Activated CD4-positive, CD25-positive, alpha-beta regulatory T cell treated with anti-CD3 and anti-CD28 coated beads, Interleukin-2, amount 50 U/mL, for 24 hours (primary cell): ENCODE measurements at regions not wholly inside any gene's neighbourhood (a gene's known extent, or its start where the extent isn't known, plus 50 kb on each side); places are given as distances from the start of the nearest gene placed in this dataset.
"Not testable (repeated sequence)": the region's sequence is repeated elsewhere in the genome, so short reads cannot be mapped to it uniquely, and the experiment has no call there.

Experiments used
- ATAC-seq, 2 donors: fragments of 150-1000 bp; cut with Tn5 transposase; one replicate each; pipeline ENCODE4 v1.10.0; 2021; ENCODE audit warnings: mild to moderate bottlenecking in 1 of 2, moderate library complexity in 1 of 2

- no peak for ATAC-seq
Observed at GRCh38 chr5:112574536-112574935, 155.5 kb upstream of the EPB41L4A start.

DNA sequence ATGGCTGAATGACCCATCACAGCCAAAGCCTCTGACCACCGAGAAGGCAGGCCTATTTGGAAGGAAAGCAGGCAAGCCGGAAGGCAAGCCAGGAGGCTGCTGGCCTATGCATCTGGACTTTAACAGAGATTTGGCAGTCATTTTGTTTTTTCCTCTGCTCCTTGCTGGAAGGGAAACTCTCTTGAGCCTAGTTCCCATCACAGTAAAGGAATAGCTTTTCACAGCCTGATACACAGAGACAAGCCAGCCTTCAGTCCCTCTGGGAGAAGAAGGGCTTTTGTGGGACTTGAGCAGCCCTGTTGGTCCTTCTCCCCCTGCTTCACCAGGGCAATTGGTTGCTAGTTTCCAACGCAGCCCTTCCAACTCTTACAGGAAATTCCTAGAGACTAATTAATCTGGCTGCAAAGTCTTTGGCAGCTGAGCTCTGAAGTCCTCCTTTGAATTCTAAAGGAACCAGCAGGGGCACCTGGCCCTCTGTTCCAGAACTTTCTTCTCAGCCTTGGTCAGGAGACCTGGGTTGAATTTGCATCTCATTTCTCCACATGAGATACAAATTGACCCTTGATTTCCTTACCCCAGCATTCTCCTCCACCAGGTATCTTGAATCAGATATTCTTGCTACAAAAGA, 157.3 kb upstream of the EPB41L4A start:
- no peak for ATAC-seq

DNA sequence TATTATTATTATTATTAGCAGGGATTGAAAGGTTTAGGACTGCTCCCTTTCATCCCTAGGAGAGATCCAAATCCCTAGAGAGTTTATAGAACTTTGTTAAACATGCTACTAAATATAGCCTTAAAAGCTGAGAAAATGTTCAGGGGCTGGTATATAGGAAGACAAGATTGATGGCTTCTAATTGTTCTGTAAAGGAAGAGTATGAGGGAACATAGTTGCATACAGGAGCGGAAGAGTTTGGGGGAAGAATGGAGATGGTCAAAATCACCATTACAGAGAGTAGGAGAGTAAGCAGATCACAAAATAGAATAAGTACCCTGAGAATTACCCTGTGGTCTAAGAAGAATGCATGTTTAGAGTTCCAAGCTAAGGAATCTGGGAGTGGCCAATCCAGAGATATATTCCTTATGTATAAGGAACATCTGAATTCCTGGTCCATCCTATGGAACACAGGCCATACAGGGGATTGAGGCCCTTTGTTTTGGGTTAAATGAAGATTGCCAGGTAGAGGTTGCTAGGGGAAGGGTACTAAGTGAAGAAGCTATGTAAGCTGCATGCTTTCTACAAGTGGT, 158.0 kb upstream of the APC start:
- no peak for ATAC-seq

DNA sequence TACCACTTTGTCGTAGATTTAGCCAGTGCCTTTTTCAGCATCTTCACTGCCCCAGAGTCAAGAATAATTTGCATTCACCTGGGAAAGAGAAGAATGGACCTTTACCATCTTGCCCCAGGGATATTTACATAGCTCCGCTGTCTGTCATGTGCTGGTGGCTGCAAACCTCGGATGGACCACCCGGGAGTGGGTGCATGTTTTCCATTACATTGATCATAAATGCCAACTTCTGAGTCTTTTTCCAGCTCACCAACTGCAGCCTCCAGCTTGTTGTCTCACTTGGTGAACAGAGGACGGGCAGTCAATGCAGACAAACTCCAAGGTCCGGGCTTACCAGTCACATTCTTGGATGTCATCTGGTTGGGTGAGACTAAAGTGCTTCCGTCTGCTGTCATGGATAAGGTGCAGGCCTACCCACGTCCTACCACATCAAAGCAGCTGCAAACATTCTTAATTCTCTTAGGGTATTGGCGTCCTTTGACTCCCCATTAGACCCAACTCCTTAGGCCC, 155.8 kb upstream of the APC start:
- ATAC-seq: no peak

GRCh38 chr5:112583166-112583565, 154.5 kb upstream of the APC start:
- no peak for ATAC-seq

GRCh38 chr5:112584781-112585180, 152.9 kb upstream of the APC start:
- ATAC-seq: no peak

GRCh38 chr5:112586596-112587062, 151.1 kb upstream of the APC start:
- ATAC-seq: no peak

DNA sequence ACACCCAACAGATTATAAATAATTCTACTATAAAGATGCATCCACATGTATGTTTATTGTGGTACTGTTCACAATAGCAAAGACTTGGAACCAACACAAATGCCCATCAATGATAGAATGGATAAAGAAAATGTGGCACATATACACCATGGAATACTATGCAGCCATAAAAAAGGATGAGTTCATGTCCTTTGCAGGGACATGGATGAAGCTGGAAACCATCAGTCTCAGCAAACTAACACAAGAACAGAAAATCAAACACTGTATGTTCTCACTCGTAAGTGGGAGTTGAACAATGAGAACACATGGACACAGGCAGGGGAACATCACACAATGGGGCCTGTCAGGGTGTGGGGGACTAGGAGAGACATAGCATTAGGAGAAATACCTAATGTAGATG, 146.8 kb upstream of the APC start:
- not testable (repeated sequence) for ATAC-seq

GRCh38 chr5:112594095-112594850, 143.4 kb upstream of the APC start:
- no peak for ATAC-seq

DNA sequence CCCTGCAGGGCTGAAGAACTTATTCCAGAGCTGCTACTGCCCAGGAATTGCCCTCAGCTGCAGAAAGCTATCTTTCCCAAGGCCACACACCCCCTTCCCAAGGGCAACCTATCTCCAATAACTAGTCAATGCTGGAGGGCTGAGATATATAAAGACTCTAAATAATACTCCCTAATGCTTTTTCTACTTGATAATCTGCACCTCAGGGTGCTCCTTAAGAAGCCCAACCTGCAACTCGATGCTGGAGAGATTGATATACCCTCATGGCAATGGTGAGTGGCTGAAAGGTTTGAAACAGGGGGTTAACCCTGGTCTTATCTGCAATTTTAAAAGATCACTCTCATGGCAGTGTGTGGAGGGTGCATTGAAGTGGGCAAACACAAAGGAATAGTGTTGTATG, 142.7 kb upstream of the APC start:
- ATAC-seq: no peak

DNA sequence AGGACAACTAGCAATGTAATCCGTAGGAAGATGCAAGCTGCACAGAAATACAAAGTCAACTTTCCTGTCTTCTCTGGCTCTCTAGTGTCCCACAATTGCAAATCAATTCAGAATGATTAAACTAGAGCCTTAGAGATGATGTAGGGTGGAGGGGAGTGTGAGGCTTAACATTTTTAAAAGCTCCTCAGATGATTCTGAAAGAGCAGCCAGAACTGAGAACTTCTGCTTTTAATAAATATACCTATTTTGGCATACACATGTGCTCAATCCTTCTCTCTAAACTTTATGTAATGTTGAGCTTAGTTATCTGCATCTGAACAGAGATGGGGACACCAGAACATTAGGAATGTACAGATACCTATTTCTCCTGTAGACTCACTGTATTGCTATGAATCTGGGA, 139.9 kb upstream of the APC start:
- no peak for ATAC-seq

GRCh38 chr5:112600510-112600909, 137.2 kb upstream of the APC start:
- ATAC-seq: not testable (repeated sequence)

- ATAC-seq: no peak
Observed at GRCh38 chr5:112604732-112605630, 132.7 kb upstream of the APC start.

DNA sequence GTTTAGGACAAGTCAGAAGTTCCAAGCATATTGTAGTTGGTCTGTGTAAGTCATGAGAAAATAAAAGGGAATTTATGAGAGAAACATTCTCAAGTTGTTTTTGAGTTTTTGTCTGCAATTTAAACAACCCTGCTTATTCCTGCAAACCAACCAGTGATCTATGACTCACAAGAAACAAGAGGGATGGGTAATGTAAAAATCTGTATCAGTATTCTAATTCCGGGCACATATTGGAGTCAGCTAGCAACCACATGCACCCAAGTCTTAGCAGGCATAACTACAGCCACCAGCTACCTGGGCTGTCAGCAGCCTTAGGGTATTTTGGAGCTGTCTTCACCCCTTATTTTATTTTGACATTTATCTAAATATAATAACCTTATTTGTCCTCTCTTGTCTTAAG, 128.7 kb upstream of the APC start:
- no peak for ATAC-seq

DNA sequence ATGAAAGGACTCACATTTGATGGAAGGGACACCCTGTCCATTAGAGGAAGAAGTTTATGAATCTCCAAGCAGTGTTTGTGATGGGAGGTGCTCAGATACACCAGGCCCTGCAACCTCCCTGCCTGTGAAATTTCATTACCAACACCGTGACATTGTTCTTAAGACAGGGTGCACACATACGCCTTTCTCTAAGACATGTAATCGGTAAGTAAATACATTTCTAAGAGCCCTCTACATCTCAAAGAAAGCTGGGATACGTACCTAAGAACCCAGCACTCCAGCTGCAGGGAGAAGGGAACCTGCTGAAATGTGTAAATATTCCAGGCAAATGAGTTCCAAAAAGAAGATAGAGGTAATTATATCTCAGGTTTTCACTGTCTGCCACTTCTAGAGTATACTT, 125.0 kb upstream of the APC start:
- no peak for ATAC-seq

- ATAC-seq: no peak
Observed at GRCh38 chr5:112614285-112614684, 123.4 kb upstream of the APC start.

GRCh38 chr5:112614986-112615385, 122.7 kb upstream of the APC start:
- no peak for ATAC-seq

GRCh38 chr5:112616812-112617547, 120.7 kb upstream of the APC start:
- ATAC-seq: no peak

DNA sequence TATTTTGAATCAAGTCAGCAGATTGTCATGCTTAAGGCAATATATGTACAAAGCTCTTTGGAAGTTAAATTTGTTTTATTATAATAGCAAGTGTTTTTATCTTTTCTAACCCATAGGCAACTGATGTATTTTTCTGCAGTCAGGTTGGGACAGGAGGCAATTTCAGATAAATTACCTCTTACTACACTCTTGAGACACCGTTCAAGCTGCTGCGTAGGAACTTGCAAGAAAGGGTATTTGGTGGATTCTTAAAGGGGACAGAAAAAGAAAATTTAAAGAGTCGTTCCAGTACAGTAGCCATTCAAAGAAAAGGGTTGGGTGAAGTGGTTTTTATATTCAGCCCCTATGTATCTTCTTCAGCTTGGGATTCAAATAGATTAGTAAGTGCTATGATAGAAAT, 112.4 kb upstream of the APC start:
- no peak for ATAC-seq

- no peak for ATAC-seq
Observed at GRCh38 chr5:112625689-112626438, 111.8 kb upstream of the APC start.

DNA sequence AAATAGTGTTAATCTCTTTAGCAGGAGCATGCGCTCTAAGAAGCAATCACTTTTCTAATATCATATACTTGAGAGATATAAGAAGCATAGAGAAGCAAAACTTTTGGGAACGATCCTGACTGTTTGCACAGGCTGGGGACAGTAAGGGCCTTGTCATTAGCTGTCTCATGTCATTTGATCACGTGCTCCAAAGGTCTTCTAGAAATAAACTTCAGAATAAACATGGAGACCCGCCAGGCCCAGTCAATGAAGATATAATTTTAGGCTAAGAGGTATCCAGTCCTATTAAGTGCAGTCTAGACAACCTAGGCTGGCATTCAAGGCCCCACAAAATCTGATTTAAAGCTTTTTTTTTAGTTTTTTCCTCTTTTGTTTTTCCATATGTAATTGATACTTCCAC, 111.0 kb upstream of the APC start:
- ATAC-seq: no peak
